ENCODE measurements at regions not wholly inside any gene's neighbourhood (a gene's known extent, or its start where the extent isn't known, plus 50 kb on each side); places are given as distances from the start of the nearest gene placed in this dataset.

DNA sequence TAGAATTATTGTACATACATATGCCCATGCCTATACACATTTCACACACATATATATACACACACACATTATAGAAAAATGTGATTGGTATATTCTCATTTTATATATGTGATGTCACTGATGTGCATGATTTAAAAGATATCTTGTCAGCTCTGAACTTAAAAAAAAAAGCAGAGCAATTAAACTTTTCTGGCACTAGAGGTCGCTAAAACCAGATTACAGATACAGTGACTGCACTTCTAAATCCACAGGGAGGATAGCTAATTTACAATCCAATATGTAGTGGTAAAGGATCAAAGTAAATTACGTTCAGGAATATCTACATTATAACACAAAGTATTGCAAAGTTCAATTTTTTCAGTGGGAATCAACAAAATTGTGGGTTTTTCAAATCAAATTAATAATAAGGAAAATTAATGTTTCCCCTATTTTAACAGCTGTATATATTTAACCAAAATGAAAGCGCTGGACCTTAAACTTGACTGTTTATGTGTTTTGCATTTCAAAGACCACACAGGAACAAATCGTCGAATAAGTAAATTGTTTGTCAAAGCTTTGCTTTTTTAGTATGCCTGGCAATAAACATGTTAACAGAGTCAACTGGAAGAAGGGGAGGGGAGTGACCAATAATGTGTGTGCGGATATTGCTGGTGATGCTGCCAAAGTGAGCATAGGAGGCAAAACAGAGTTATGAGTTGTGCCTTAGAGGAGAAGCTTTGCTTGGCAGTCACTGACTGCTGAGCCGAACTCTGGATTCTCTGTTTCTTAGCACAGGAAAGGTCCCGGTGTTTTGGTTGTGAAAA lies 1201.4 kb upstream of the C9orf72 start:
- peak in 2 of 3 donors; percentile 14 to 41 for DNase-seq (ENCODE audit: low read depth in 2 of 3, low spot score in 2 of 3)

DNA sequence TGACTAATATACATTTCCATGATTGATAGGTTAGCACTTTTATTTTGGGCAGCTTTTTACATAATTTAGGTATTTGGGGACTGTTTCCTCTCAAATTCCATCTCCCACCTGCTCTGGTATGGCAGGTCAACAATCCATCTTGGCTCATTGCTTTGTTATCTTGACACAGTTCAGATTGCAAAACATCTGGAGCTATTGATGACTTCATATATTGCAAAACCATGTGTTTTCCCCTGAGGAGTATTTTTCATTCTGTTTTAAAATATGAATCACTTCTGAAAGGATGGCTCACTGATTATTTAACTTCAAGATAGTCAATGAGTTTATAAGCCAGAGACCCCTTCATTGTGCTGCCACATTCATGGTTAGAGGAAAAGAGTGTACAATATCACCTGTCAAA lies 1206.0 kb upstream of the C9orf72 start:
- no peak for DNase-seq (ENCODE audit: low read depth in 2 of 3, low spot score in 2 of 3)

DNA sequence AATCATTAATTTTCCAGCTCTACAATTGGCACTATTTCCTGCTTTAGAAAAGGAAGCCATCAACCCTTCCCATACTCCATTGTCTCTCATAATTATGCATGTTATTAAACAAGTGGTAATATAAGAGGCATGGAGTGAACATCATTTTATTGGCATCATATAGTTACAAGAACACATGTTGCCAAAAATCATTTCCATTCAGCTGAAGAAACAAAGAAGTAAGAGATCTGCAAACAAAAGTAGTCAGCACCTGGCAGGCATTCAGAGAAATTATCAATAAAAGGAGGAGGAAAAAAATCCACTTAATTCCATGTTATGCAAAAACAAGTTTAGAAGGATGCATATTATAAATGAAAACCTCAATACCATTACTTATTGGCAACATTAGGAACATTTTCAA lies 1208.2 kb upstream of the C9orf72 start:
- DNase-seq (ENCODE audit: low read depth in 2 of 3, low spot score in 2 of 3): no peak

DNA sequence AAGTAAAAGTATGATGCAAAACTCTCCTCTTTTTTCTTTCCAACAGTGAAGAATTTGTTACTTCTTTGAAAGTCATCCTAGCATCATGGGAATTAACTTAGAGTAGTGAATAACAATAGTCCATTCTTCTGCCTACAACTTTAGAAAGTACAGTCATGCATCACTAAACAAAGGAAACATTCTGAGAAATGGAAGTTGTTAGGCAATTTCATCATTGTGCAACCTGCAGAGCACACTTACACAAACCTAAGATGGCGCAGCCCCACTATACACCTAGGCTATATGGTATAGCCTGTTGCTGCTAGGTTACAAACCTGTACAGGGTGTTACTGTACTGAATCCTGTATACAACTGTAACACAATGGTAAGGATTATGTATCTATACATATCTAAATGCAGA lies 1209.3 kb upstream of the C9orf72 start:
- DNase-seq (ENCODE audit: low read depth in 2 of 3, low spot score in 2 of 3): no peak

DNA sequence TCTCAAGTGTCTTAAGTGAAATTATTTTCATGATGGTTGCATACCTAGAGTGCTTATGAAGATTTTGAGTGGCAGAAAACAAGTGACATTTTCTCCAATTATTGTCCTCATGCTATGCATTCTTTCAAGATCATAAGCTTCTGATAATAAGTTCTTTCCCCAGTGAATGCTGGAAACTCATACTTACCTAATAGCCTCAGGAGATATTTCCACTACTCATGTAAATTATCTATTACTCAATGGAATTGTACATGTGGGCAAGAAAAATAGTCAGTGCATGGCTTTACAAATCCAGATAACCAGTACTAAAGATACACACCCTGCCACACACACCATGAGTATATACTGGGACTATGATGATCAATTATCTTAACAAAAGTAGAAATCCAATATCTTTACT lies 1219.4 kb upstream of the C9orf72 start:
- no peak for DNase-seq (ENCODE audit: low read depth in 2 of 3, low spot score in 2 of 3)

DNA sequence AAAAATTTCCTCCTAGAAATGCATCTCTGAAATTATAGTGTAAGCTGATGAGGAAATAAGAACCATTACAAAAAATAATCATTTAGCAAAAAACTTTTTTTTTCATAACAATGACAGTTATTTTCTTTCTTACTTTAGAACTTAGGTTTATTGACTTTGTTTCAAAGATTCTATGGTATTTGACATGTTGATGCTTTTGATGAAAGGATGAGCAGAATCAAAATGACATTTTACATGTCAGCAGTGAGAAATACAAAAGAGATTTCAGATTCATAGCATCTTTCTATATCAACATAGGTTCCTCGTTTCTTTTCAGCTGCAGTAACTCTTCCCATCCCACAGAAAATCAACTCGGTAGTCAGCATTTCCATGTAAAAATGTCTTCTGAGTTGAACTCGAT lies 1226.6 kb upstream of the C9orf72 start:
- DNase-seq (ENCODE audit: low read depth in 2 of 3, low spot score in 2 of 3): no peak

DNA sequence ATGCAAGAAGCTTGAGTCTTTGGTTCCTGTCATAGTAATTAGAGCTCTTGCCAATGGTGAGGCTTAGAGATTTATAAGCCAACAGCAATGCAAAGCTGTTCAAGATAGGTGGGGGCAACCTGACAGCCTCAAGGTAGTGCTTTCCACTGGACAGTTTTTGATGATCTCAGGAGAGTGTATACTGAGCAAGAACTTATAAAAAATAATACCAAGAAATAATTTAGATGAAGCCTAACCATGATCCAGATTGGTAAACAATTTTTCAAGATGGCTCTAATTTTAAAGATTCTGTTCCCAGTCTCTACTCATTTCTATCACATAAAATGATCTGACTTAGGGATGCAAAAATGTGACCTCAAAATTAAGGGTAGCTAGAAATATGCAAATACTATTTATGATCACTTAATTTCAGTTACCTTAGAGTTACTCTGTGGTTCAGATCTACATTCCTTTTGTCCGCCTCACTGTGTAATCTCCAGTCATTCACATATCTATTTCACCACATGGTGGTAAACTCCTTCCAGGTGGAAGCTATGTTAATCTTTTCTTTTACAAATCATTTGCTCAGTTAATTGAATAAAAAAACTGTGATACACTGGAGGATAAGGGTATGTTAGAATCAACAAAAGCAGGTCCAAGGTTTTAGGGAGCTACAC lies 1228.0 kb upstream of the C9orf72 start:
- DNase-seq (ENCODE audit: low read depth in 2 of 3, low spot score in 2 of 3): no peak

DNA sequence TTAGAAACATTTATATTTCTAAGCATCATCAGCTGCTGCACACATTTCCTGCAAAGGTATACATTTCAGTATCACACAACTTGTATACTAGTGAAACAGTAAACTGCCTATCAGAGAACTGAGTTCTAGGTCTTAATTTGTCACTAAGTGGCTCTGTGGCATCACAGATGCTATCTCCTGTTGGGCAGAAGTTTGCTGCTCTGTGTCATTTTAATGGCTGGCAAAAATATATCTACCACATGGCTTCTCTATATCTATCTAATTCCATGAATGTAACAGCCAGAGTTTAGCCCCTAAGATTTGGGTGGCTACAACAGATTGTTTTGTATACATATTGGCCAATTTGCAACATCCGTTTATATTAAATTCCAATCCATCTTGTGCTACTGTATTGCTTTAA lies 1231.9 kb upstream of the C9orf72 start:
- no peak for DNase-seq (ENCODE audit: low read depth in 2 of 3, low spot score in 2 of 3)

DNA sequence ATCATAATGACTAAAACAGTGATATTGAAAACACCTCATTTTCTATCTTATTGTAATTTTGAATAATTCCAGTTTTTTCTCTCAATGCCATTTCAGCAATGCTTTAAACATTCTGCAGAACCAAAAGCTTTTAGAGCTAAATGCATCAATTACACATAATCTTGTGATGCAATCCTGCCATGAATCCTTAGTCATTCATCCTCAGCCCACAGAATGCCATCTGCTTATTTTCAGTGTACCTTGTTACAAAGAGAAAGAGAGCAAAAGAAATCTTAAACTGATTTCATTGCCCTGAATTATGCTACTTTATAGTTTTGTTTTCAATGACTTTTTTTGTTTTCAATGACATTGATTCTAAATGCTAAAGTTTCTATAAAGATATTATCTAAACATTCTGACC lies 1234.8 kb upstream of the C9orf72 start:
- no peak for DNase-seq (ENCODE audit: low read depth in 2 of 3, low spot score in 2 of 3)

DNA sequence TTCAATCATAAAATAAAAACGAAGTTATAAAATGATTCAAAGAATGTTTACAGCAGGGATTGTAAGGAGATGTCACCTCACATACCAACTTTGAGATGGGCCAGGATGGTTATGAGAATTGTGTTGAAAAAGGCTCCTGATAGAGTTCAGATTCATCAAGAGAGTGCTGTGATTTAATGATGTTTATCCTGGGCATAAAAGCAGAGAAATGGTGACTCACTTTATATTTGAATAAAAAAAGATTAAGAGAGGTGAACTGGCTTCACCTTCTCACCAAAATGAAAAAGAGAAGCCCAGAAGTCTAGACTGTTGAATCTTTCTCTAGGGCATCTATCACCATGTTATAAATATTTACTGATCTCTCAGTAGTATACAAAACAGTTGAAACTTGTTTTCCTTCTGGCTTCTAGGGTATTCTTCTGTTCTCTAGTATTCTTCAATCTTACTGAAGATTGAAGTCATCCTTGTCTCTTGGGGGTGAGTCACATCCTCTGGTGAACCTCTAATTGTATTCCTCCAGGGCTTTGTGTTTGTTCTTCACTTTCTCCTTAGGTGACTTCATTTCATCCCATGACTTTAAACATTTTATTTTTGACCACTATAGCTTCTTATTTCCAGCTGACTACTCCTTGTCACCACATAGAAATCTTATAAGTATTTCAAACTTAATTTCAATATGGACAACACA lies 1237.3 kb upstream of the C9orf72 start:
- no peak for DNase-seq (ENCODE audit: low read depth in 2 of 3, low spot score in 2 of 3)

DNA sequence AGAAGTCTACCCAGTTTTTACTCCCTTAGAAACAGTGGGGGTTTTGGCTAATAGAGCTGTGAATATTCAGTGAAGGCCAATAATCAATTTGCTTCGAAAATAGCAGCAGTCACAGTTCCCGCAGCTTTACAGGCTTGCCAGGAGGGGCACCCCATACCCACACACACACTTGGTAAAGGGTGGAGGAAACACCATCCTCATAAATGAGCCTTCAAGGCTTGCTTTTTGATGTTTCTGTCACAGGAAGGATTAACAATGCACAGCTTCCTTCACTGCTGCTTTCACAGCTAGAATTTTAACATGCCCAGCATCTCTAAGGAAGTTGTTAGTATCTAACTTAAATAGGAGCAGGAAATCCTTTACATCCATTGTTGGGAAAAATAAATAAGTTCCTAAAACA lies 1247.5 kb upstream of the C9orf72 start:
- peak in 1 of 3 donors; percentile 22 for DNase-seq (ENCODE audit: low read depth in 2 of 3, low spot score in 2 of 3)

DNA sequence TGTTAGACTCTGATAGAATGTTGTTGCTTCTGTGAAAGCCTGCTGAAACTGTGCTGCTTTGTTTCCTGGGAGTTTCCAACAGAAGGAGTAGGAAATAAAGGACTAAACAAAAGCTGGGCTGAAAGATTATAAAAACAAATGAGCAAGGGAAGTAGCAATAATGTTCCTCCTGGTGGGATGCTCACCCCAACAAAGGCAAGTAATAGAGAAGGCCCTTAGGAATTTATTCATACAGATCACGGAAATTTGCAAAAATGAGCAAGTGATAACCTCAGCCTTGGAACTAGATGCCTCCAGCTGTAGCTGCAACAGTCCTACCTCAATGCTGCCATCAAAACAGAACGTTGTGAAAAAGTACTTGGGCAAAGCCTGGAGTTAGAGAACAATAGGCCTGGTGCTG lies 1248.0 kb upstream of the C9orf72 start:
- DNase-seq (ENCODE audit: low read depth in 2 of 3, low spot score in 2 of 3): no peak

DNA sequence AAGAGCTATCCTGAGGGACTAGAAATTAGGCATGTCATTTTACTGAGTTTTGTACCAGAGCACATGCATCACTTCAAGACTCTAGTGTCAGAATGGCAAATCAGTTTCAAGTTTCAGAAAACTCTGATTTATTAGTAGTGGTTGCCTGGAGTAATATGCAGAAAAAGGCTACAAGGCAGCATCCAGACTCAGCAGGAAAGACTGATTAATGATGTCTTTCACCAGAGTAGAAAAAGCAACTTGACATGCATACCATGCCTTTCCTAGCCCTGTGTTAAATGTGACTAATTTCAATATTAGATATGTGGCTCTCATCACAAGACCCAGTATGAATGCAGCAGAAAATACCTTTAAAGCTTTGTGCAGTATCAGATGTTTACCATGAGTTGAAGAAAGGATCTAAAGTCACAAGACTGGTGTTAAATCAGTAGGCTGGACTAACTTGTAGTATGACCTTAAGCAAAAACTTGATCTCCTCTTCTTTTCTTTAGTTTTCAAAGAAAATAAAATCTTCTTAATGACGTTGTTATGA lies 1251.2 kb upstream of the C9orf72 start:
- no peak for DNase-seq (ENCODE audit: low read depth in 2 of 3, low spot score in 2 of 3)

DNA sequence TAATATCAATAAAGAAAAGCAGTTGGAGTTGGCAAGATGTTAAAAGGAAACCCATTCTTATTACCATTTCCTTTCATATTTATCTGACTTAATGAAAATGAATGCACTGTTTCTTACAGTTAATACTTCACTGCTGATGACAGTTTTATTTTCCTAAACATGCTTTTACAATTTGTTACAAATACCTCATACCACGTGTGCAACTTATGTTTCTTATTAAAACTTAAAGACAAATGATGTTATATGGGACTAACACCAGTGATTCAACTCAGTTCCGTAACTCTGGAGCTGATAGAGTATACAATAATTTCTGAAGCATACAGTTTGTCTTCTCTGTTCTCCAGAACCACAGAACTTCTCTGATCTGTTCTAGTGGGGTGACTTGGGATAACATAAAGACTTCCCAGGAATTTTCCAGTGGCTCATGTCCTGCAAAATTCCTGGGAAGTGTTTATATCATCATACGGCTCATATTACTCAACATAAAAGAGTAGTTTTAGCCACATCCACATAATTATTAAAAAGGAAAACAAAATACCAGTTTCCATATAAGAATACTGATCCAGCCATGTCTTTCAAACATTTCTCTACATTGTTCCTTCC lies 1259.0 kb upstream of the C9orf72 start:
- DNase-seq (ENCODE audit: low read depth in 2 of 3, low spot score in 2 of 3): no peak

DNA sequence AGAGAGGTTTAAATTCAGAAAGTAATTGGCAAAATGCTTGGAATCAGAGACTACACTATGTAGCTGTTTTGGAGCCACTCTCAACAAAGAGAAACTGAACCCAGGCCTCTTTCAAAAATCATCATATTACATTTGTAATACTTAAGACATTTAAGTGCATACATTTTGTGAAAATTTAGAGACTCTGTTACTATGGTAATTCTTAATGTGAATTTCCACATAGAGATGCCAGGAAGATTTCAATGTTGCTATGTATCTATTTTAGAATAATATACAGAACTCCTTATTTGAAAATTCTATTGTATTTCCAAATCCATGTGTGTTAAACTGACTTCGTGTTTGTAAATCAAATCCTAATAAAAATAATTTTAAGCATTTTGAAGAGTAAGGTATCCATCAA lies 1260.9 kb upstream of the C9orf72 start:
- no peak for DNase-seq (ENCODE audit: low read depth in 2 of 3, low spot score in 2 of 3)

DNA sequence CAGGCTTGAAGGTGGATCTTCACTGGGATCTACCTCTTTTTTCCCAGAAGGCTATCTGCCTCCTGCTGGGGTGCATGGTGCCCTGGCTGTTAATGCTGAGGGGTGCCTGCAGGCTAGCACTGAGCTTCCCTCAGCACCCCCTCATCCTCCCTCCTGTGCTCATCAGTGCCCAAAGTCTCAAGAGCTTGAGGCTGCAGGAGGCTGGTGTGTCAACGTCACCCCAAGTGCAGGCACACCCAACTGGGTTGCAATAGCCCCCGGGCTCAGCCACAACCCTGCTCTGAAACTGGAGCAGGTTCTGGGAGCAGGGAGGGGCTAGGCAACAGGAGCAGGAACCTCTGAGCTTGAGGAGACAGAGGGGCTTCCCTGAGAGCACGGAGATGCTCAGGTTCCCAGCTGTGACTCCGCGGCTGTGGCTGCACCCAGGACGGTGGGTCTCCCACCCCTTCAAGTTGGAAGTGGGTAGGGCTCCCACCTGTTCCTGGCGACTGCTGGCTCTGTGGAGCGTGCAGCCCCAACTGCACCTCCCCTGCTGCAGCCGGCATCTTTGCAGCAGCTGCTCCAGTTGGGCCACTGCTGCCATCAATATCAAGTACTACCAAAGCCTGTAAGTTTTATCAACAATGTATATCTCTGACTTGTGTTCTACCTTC lies 1266.6 kb upstream of the C9orf72 start:
- no peak for DNase-seq (ENCODE audit: low read depth in 2 of 3, low spot score in 2 of 3)

DNA sequence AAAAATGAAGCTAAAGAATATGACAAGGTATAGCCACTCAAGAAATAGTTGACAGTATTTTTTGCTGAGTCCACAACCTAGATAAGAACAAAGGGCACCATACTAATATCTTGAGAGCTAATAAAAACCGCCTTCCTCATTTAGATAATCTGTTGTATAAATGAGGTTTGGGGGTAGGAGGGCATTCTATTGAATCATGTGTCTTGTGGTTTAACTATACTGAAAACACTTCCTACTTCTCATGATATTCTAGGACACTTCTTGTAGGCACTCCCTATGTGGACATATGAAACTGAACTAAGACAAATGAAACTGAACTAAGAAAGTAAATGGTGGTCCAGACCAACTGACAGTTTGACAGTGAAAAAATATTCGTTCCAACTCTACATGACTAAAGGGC lies 1268.5 kb upstream of the C9orf72 start:
- peak in 1 of 3 donors; percentile 46 for DNase-seq (ENCODE audit: low read depth in 2 of 3, low spot score in 2 of 3)

DNA sequence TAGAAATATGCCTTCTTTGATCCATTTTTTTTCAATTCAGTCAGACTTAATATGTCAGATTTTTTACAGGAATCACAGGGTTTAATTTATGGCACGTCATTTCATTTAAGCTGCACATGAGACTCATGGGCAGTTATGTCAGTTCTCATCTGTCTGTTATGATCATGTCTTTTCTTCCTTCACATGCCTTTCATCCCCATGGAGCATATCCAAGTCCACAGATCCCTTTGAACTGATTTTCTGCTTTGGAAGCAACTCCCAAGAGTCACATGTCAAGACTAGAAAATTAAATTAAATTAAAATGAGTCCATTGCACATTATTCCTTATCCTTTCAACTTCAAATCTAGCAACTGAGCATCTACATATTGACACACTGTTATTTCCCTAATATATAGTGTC lies 1274.0 kb upstream of the C9orf72 start:
- no peak for DNase-seq (ENCODE audit: low read depth in 2 of 3, low spot score in 2 of 3)

DNA sequence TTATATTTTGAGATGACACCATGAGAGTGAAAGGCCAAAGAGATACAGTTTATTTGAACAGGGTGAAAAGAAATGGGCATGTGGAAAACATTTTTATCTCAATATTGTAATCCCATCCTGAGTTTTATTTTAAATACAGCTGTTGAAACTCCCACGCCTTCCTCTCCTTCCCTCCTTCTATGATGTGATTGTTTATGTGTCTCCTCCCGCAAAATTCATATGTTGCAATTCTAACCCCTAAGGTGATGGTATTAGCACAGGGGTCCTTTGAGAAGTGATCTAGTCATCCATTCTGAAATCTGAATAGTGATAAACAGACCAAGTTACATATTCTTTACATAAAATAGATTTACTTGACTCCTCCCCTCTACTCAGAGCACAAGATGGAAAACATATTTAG lies 1275.4 kb upstream of the C9orf72 start:
- DNase-seq (ENCODE audit: low read depth in 2 of 3, low spot score in 2 of 3): no peak

DNA sequence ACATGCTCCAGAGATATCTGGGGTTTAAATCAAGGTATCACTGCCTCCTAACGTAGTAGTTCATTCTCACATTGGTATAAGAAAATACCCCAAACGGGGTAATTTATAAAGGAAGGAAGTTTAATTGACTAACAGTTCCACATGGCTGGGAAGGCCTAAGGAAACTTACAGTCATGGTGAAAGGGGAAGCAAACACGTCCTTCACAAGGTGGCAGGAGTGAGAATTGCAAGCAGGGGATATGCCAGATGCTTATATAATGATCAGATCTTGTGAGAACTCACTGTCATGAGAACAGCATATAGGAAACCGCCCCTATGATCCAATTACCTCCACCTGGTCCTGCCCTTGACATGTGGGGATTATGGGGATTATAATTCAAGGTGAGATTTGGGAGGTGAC lies 1280.2 kb upstream of the C9orf72 start:
- peak in 2 of 3 donors; percentile 20 to 59 for DNase-seq (ENCODE audit: low read depth in 2 of 3, low spot score in 2 of 3)

DNA sequence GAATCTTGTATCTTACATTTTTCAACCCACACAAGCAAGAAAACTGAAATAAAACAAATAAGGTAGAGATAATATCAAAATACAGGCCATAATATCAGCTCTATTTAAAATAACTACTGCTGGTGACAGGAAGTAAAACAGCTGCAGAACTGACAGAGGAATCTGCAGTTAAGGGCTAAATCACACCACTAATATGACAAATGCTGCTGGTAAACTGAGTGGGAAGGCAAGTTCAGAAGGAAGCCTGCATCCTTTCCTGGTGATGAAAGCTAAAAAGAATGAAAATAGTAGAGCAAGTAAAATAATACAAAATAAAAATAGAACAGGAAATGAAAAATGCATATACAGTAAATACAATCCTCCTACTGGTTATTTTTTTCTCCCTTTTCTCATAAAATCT lies 1293.7 kb upstream of the C9orf72 start:
- no peak for DNase-seq (ENCODE audit: low read depth in 2 of 3, low spot score in 2 of 3)

All from hematopoietic multipotent progenitor cell (in vitro differentiated cells).